GM12874 (cell line): ENCODE measurements at regions not wholly inside any gene's neighbourhood (a gene's known extent, or its start where the extent isn't known, plus 50 kb on each side); places are given as distances from the start of the nearest gene placed in this dataset.

ENCODE experiments used
- TF ChIP-seq, protein P1 (sequence below): IDR thresholded peaks from 2 replicates; pipeline ENCODE4 v1.5.1; 2011; ENCODE audit warnings: low read depth, mild to moderate bottlenecking, control low read depth, low read length, moderate library complexity; ENCODE audit not compliant: insufficient read depth

DNA sequence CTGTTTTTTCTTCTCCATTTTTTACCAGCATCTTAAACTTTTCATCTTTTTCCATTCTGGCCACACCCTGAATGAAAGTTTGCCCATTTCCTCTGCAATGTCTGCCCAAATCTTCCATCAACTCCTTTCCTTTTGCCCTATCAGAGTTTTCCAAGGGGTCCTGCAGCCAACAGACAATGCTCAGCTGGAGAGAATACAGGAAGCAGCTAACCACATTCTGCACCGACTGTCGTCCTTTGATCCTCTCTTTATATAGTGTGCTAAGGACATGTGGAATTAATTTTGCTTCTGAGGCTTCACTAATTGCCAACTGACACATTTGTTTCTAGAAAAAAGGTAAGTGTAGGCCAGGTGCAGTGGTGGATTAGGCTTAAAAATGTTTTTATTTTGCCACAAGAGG lies 50.5 kb upstream of the DLX2 start:
- TF ChIP-seq, protein P1, sequence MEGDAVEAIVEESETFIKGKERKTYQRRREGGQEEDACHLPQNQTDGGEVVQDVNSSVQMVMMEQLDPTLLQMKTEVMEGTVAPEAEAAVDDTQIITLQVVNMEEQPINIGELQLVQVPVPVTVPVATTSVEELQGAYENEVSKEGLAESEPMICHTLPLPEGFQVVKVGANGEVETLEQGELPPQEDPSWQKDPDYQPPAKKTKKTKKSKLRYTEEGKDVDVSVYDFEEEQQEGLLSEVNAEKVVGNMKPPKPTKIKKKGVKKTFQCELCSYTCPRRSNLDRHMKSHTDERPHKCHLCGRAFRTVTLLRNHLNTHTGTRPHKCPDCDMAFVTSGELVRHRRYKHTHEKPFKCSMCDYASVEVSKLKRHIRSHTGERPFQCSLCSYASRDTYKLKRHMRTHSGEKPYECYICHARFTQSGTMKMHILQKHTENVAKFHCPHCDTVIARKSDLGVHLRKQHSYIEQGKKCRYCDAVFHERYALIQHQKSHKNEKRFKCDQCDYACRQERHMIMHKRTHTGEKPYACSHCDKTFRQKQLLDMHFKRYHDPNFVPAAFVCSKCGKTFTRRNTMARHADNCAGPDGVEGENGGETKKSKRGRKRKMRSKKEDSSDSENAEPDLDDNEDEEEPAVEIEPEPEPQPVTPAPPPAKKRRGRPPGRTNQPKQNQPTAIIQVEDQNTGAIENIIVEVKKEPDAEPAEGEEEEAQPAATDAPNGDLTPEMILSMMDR, result no peak

DNA sequence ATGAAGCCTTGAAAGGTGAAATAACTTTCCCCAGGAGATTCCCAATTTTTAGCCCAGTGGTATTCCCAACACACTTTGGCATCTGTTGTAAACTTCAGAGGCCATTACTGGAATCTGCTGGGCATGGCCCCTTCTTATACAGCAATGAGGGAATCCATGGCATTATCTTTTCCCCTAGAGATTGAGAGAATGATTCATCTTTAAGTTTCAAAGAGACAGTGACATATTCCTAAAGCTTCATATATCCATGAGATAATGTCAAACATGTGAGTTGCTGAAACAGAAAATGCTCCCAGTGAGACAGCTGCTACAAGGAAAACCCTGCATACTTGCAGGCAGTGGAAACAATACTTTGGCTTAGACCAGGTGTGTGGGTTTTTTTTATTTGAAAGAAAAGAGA lies 51.1 kb upstream of the DLX2 start:
- TF ChIP-seq, protein P1, result no peak

DNA sequence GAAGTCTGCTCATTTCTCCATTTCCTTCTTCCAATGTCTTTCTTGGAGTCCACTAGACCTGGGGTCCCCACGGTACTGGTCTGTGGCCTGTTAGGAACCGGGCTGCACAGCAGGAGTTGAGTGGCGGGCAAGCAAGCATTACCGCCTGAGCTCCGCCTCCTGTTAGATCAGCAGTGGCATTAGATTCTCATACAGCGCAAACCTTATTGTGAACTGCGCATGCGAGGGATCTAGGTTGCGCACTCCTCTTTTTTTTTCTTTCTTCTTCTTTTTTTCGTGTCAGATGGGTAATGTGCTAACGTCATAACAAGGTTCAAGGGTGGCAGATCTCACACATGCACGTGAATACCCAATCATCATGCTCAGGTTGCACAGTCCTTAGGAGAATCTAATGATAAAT lies 53.1 kb upstream of the DLX2 start:
- TF ChIP-seq, protein P1, result no peak

DNA sequence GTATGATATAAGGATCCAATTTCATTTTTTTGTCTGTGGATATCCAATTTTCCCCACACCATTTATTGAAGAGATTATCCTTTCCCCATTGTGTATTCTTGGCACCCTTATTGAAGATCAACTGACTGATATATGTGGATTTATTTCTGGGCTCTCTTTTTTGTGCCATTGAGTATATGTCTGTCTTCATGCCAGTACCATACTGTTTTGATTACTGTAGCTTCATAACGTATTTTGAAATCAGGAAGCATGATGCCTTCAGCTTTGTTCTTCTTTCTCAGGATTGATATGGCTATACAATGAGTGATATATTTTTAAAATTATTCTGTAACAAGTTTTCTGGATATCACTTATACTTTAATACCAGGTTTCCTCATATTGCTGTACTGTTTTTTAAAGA lies 58.1 kb upstream of the DLX2 start:
- TF ChIP-seq, protein P1, result no peak

DNA sequence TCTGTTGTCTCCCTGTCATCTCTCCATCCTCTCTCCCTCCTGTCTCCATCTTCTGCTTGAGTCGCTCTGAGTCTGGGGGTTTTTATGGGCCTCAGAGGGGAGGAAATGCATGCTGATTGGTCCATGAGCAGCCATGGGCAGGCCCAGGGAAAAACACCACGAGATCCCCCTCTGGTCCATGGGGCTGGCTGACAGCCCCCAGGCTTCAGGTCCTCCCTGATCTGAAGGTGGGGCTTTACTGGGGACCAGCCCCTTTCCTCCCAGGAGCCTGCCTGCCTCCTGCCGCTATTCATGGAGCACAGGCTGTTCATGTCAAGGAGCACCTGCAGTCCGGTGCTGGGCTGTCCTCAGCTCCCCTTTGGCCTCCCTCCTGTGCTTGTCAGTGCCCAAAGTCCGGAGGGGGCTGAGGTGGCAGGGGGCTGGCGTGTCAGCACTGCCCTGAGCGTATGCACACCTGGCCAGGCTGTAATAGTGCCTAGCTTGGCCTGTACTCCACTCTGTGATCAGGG lies 59.6 kb upstream of the DLX2 start:
- TF ChIP-seq, protein P1, result no peak

DNA sequence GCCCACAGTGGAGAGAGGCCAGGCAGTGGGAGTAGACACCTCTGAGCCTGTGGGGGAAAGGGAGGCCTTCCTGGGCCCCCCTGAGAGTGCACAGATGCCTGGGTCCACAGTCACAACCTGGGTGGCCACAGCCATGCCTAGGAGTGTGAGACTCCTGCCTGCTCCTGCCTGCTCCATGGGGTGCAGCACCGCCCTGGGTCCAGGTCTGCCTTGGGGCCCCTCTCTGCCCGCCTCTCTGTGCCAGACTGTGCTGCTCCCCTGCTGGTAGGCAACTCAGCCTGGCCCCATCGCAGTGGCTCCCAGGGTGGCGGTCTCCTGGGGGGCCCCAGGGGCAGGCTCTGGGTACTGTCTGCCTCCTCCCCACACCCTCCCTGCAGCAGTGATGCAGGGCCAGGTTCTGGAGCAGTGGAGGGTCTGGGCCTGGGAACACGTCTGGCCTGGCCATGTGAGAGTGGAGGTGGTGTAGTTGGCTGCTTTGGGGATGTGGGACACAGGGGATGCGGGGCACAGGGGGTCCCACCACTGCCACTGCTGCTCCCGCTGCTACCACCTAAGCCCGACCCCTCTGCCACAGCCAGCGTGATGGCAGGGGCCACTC lies 60.1 kb upstream of the DLX2 start:
- TF ChIP-seq, protein P1, result no peak

DNA sequence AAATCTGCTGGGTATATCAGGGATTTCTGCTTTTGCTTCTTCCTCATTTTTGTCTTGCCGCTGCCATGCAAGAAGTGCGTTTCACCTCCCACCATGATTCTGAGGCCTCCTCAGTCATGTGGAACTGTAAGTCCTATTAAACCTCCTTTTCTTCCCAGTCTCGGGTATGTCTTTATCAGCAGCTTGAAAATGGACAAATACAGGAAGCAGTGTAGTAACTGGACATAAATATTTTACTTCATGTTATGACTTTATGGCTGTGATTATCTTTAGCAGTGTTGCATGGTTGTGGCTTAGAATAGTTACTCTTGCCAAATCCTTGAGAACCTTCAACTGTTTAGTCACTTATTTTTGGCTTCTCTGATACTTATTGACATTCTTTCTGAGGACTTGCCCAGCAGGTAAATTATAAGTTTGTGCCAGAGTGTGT lies 66.2 kb upstream of the DLX2 start:
- TF ChIP-seq, protein P1, result no peak
